ENCODE measurements at regions not wholly inside any gene's neighbourhood (a gene's known extent, or its start where the extent isn't known, plus 50 kb on each side); places are given as distances from the start of the nearest gene placed in this dataset.

- TF ChIP-seq SPI1 (IDR thresholded peaks at IDR 0.05; ENCODE audit: borderline replicate concordance, low read depth) (no peak), CTCF (IDR thresholded peaks at IDR 0.05; ENCODE audit: insufficient read depth, low read length) (no peak), POLR2AphosphoS5 (IDR thresholded peaks at IDR 0.05; ENCODE audit: low read depth) (no peak), GABPA (IDR thresholded peaks at IDR 0.05; ENCODE audit: low read depth) (no peak)
These were observed 630.9 kb upstream of the FAM98A start for GRCh38 chr2:34229998-34230397.

Data from HL-60 (cell line).